ENCODE measurements at regions not wholly inside any gene's neighbourhood (a gene's known extent, or its start where the extent isn't known, plus 50 kb on each side); places are given as distances from the start of the nearest gene placed in this dataset.
"Not testable (repeated sequence)": the region's sequence is repeated elsewhere in the genome, so short reads cannot be mapped to it uniquely, and the experiment has no call there.

- H3K4me2 ChIP-seq (replicated peaks; ENCODE audit: extremely low read depth, low read length, poor library complexity, severe bottlenecking) = no peak overlapping the region
- Mint-ChIP-seq H3K4me1 (no peaks in the 10 kb centered on the region), H3K36me3 (no peaks in the 10 kb centered on the region), H3K9me3 (peaks cover 0 to 22% (median 5%) of the 10 kb centered on the region in 7 donors), H3K4me3 (no peak overlapping the region), H3K27me3 (ENCODE audit: low read depth in 3 of 3) (peaks cover 0 to 4% (median 1%) of the 10 kb centered on the region in 3 donors), H3K27ac (no peak overlapping the region)
- H2AFZ ChIP-seq (ENCODE audit: insufficient read depth, low read depth, low read length, poor library complexity, severe bottlenecking) = no peak overlapping the region
- no peak overlapping the region for H3K4me3 ChIP-seq (replicated peaks in 1 of 3; ENCODE audit: low read depth in 2 of 3, low read length in 3 of 3)
- no peaks in the 10 kb centered on the region for H3K4me1 ChIP-seq (ENCODE audit: control insufficient read depth in 1 of 2, insufficient read depth in 2 of 2, low read length in 2 of 2)
- H3K9me3 ChIP-seq (replicated peaks in 1 of 2; ENCODE audit: control insufficient read depth in 1 of 2, insufficient read depth in 1 of 2, low read length in 2 of 2) = no peaks in the 10 kb centered on the region
- no peak for DNase-seq
- no peak for TF ChIP-seq CTCF (IDR thresholded peaks at IDR 0.05)
- H3K79me2 ChIP-seq (ENCODE audit: insufficient read depth, low read length) = no peaks in the 10 kb centered on the region
- no peaks in the 10 kb centered on the region for H3K36me3 ChIP-seq (replicated peaks in 1 of 2; ENCODE audit: control insufficient read depth in 1 of 2, insufficient read depth in 2 of 2, low read length in 2 of 2)
- intact Hi-C loops (cut with micrococcal nuclease) = no loop called here
- H3K27ac ChIP-seq (ENCODE audit: low read depth in 1 of 2, low read length in 2 of 2) = no peak overlapping the region
- no peaks in the 10 kb centered on the region for H3K27me3 ChIP-seq (ENCODE audit: control insufficient read depth in 2 of 2, insufficient read depth in 2 of 2, low read length in 2 of 2)
- WGBS (ENCODE audit: insufficient coverage) = no CpG with 5 or more reads among the region's 3 CpGs
- H3K9ac ChIP-seq (ENCODE audit: insufficient read depth, low read length, poor library complexity, severe bottlenecking) = no peak overlapping the region
- H4K20me1 ChIP-seq (ENCODE audit: insufficient read depth, low read length) = no peaks in the 10 kb centered on the region
Observed at GRCh38 chr6:154638369-154638768, 94.8 kb upstream of the SCAF8 start.

DNA sequence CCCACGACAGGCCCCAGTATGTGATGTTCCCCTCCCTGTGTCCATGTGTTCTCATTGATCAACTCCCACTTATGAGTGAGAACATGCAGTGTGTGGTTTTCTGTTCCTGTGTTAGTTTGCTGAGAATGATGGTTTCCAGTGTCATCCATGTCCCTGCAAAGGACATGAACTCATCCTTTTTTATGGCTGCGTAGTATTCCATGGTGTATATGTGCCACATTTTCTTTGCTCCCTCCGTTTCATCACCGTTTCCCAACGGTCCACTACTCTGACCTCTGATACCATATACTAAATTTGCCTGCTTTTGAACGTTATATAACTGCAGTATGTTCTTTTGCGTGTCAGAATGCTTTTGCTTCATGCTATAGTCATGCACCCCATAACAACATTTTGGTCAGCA is 94.0 kb upstream of the SCAF8 start:
- H3K4me2 ChIP-seq (replicated peaks; ENCODE audit: extremely low read depth, low read length, poor library complexity, severe bottlenecking); DNase-seq; H3K4me1 ChIP-seq (ENCODE audit: control insufficient read depth in 1 of 2, insufficient read depth in 2 of 2, low read length in 2 of 2); H2AFZ ChIP-seq (ENCODE audit: insufficient read depth, low read depth, low read length, poor library complexity, severe bottlenecking); H3K27ac Mint-ChIP-seq; H3K4me3 Mint-ChIP-seq; H3K36me3 ChIP-seq (replicated peaks in 1 of 2; ENCODE audit: control insufficient read depth in 1 of 2, insufficient read depth in 2 of 2, low read length in 2 of 2); H3K9ac ChIP-seq (ENCODE audit: insufficient read depth, low read length, poor library complexity, severe bottlenecking); H3K4me3 ChIP-seq (replicated peaks in 1 of 3; ENCODE audit: low read depth in 2 of 3, low read length in 3 of 3); H4K20me1 ChIP-seq (ENCODE audit: insufficient read depth, low read length); H3K9me3 ChIP-seq (replicated peaks in 1 of 2; ENCODE audit: control insufficient read depth in 1 of 2, insufficient read depth in 1 of 2, low read length in 2 of 2); H3K27me3 ChIP-seq (ENCODE audit: control insufficient read depth in 2 of 2, insufficient read depth in 2 of 2, low read length in 2 of 2); H3K4me1 Mint-ChIP-seq; intact Hi-C loops (cut with micrococcal nuclease); H3K36me3 Mint-ChIP-seq; H3K79me2 ChIP-seq (ENCODE audit: insufficient read depth, low read length); H3K27ac ChIP-seq (ENCODE audit: low read depth in 1 of 2, low read length in 2 of 2); H3K27me3 Mint-ChIP-seq (ENCODE audit: low read depth in 3 of 3): not testable (repeated sequence)
- H3K9me3 Mint-ChIP-seq = peaks cover 0 to 20% (median 3%) of the 10 kb centered on the region in 7 donors
- 98% methylated on average over 4 of the region's 7 CpGs for WGBS (ENCODE audit: insufficient coverage)
